ENCODE measurements at regions not wholly inside any gene's neighbourhood (a gene's known extent, or its start where the extent isn't known, plus 50 kb on each side); places are given as distances from the start of the nearest gene placed in this dataset.

DNA sequence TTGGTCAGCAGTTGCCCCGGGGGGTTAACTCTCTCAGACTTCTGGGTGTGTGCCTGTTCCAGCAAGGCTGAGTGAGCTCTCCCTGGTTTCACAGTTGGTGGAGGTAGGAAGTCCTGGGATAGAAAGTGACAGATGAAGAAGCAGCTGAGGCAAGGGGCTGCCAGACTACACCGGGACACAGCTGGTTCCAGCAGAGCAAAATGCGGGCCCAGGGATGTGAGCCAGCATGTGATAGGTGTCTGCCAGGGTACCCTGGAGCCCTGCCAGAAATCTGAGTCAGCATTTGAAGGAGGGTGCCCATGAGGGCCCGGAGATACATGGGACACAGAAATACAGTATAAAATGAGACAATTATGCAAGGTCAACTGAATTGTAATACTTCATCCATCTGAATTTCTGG lies 79.3 kb upstream of the LGALSL start:
- H3K9me3 ChIP-seq, result no peaks in the 10 kb centered on the region
- no peaks in the 10 kb centered on the region for H3K36me3 ChIP-seq
- no peaks in the 10 kb centered on the region for H3K4me1 ChIP-seq
- H3K4me3 ChIP-seq, result no peak overlapping the region
- ATAC-seq, result no peak
- TF ChIP-seq EP300 (IDR thresholded peaks at IDR 0.05), result no peak
- no peak for TF ChIP-seq POLR2A (IDR thresholded peaks at IDR 0.05)
- no peak overlapping the region for H3K27ac ChIP-seq
- WGBS, 2 donors (ENCODE audit: low coverage in 1 of 2), result 23 to 40% methylated on average over 2 of the region's 4 CpGs
- H3K27me3 ChIP-seq, result peaks cover 21% of the 10 kb centered on the region

DNA sequence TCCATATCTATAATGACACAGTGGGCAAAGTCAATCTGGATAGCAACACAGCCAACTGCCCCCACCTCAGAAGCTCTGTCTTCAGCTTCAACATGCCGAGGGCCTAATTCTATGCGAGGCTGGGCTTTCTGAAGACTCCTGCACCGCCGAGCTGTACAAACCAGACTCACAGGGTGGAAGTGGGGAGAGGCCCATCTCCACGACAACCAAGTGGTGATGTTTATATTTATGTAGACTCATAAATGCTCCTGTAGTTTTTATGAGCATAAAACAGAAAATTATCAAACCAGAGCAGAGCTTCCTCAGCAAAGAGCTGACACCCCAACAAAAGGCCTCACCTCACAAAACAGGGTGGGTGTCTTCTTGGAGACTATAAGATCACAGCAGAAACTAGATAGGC lies 77.0 kb upstream of the LGALSL start:
- Histone ChIP-seq H3K27ac (no peak overlapping the region), H3K9me3 (no peaks in the 10 kb centered on the region), H3K27me3 (peaks cover 33% of the 10 kb centered on the region), H3K4me1 (no peaks in the 10 kb centered on the region), H3K36me3 (no peaks in the 10 kb centered on the region), H3K4me3 (no peak overlapping the region)
- ATAC-seq, result no peak
- TF ChIP-seq EP300 (IDR thresholded peaks at IDR 0.05) (no peak), POLR2AphosphoS5 (IDR thresholded peaks at IDR 0.05) (no peak)
- 37 to 63% methylated on average over 2 to 4 of the region's 5 CpGs for WGBS, 2 donors (ENCODE audit: low coverage in 1 of 2)

DNA sequence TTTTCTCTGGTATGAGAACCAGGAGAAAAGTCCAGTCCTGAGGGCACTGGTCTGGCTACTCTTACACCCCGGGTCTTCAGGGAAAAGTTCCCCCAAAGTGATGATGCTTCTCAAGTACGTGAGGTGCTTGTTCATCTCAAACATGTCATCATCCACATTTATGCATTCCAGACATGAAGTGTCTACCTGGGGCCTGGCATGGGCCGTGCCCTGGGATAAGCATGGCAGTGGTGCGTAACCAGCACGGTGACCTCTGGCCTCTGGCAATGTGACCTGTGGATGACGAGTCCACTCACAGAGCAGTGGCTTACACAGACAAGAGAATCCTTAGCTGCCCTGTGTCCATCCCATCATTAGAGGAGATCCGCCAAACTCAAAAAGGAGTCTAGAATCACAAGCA lies 74.8 kb upstream of the LGALSL start:
- no peak for ATAC-seq
- Histone ChIP-seq H3K4me3 (no peak overlapping the region), H3K36me3 (no peaks in the 10 kb centered on the region), H3K4me1 (no peaks in the 10 kb centered on the region), H3K9me3 (no peaks in the 10 kb centered on the region), H3K27ac (no peak overlapping the region), H3K27me3 (peaks cover 33% of the 10 kb centered on the region)
- TF ChIP-seq POLR2AphosphoS5 (IDR thresholded peaks at IDR 0.05) (no peak), POLR2A (IDR thresholded peaks at IDR 0.05) (no peak), EP300 (IDR thresholded peaks at IDR 0.05) (no peak)
- TF ChIP-seq, protein P1, sequence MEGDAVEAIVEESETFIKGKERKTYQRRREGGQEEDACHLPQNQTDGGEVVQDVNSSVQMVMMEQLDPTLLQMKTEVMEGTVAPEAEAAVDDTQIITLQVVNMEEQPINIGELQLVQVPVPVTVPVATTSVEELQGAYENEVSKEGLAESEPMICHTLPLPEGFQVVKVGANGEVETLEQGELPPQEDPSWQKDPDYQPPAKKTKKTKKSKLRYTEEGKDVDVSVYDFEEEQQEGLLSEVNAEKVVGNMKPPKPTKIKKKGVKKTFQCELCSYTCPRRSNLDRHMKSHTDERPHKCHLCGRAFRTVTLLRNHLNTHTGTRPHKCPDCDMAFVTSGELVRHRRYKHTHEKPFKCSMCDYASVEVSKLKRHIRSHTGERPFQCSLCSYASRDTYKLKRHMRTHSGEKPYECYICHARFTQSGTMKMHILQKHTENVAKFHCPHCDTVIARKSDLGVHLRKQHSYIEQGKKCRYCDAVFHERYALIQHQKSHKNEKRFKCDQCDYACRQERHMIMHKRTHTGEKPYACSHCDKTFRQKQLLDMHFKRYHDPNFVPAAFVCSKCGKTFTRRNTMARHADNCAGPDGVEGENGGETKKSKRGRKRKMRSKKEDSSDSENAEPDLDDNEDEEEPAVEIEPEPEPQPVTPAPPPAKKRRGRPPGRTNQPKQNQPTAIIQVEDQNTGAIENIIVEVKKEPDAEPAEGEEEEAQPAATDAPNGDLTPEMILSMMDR (IDR thresholded peaks at IDR 0.05), result no peak
- WGBS, 2 donors (ENCODE audit: low coverage in 1 of 2), result 67% methylated on average over 3 of the region's 7 CpGs; no CpG with 5 or more reads in 1 of the 2 donors

DNA sequence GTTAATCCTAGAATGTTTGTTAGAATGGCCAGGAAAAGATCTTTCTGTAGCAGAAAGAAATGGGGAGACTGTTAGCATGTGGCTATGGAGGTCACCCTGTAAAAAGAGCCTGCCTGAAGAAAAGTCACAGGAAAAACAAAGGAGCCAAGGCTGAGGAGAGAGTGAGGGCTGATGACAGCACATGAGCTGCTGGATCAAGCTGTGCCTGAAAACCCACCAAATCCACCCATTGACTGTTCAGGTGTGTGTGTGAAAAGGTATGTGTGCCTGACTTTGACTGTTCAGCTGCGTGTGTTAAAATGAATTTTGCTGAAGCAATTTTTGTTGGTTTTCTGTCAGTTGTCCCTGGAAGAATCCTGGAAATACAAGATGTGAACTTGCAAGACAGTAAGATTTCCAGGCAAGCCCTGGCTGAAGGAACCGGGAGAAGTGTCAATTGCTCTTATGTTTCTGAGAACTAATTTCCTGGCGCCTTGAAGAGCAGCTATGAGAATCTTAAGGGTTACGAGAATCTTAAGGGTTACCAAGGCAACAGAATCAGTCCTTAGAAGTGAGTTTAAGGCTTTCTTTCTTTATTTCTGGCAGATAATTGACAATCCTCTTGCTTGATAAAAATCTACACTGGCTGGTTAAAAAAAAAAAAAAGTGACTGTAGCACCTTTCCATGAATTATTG lies 73.0 kb upstream of the LGALSL start:
- no peaks in the 10 kb centered on the region for H3K9me3 ChIP-seq
- no peak for ATAC-seq
- no peaks in the 10 kb centered on the region for H3K4me1 ChIP-seq
- no peak overlapping the region for H3K27ac ChIP-seq
- H3K4me3 ChIP-seq, result no peak overlapping the region
- WGBS, 2 donors (ENCODE audit: low coverage in 1 of 2), result 75 to 88% methylated on average over 4 of the region's 4 CpGs
- TF ChIP-seq, protein P1 (IDR thresholded peaks at IDR 0.05), result no peak
- no peak for TF ChIP-seq POLR2A (IDR thresholded peaks at IDR 0.05)
- no peak for TF ChIP-seq POLR2AphosphoS5 (IDR thresholded peaks at IDR 0.05)
- TF ChIP-seq EP300 (IDR thresholded peaks at IDR 0.05), result no peak
- H3K27me3 ChIP-seq, result peaks cover 33% of the 10 kb centered on the region
- H3K36me3 ChIP-seq, result no peaks in the 10 kb centered on the region

DNA sequence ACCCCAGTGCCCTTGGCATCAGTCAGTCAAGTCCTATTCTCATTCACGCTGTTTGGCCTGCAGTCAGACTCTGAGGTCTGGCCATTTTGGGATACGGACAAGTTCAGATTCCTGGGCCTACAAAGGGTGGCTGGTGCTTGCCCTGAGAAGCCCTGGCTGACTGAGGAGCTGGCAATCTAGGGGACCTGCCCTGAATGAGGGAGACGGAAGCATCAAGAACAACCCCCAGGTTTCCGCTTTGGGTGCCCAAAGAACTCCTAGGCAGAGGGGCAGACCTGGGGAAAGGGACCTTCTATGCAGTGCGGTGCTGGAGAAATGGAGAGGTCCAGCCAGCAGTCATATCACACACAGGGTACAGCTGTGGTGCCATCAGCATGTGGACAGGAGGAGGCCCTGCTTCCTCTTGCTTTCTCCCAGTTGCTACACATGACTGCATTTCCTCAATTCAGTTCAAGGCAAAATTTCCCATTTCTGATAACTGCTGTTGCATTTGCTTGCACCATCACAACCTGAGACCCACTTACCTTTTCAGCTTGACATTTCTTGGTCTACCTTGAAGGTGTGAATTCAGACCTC lies 70.9 kb upstream of the LGALSL start:
- peaks cover 28% of the 10 kb centered on the region for H3K27me3 ChIP-seq
- no peak overlapping the region for H3K27ac ChIP-seq
- no peak for TF ChIP-seq POLR2AphosphoS5 (IDR thresholded peaks at IDR 0.05)
- no peak for TF ChIP-seq EP300 (IDR thresholded peaks at IDR 0.05)
- no peak for TF ChIP-seq POLR2A (IDR thresholded peaks at IDR 0.05)
- TF ChIP-seq, protein P1 (IDR thresholded peaks at IDR 0.05), result no peak
- no peaks in the 10 kb centered on the region for H3K36me3 ChIP-seq
- H3K4me1 ChIP-seq, result no peaks in the 10 kb centered on the region
- no peak overlapping the region for H3K4me3 ChIP-seq
- 93 to 95% methylated on average over 3 to 5 of the region's 5 CpGs for WGBS, 2 donors (ENCODE audit: low coverage in 1 of 2)
- no peaks in the 10 kb centered on the region for H3K9me3 ChIP-seq
- ATAC-seq, result no peak

DNA sequence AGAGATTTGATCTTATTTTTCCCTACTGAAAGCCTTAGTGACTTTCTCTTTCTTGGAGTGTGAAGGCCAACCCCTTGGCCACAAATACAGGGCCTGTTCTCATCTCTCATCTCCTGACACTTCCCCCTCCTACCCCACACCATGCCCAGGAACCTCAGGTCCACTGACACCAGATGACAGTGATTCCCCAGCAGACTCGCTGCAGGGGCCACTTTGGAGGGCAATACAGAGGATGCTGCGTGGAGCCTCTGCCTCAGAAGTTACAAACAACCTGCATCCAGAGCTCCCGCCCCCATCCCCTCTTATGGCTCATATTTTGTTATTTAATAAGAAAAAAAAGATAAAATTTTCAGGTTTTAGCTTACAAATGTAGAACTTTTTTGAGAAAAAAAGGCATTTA lies 70.1 kb upstream of the LGALSL start:
- TF ChIP-seq POLR2A (IDR thresholded peaks at IDR 0.05), result no peak
- TF ChIP-seq, protein P1 (IDR thresholded peaks at IDR 0.05), result no peak
- no peak for TF ChIP-seq EP300 (IDR thresholded peaks at IDR 0.05)
- no peak for TF ChIP-seq POLR2AphosphoS5 (IDR thresholded peaks at IDR 0.05)
- no peaks in the 10 kb centered on the region for H3K9me3 ChIP-seq
- ATAC-seq, result no peak
- H3K4me1 ChIP-seq, result no peaks in the 10 kb centered on the region
- H3K36me3 ChIP-seq, result no peaks in the 10 kb centered on the region
- WGBS, 2 donors (ENCODE audit: low coverage in 1 of 2), result 78 to 93% methylated on average over 2 to 3 of the region's 3 CpGs
- peaks cover 20% of the 10 kb centered on the region for H3K27me3 ChIP-seq
- H3K4me3 ChIP-seq, result no peak overlapping the region
- H3K27ac ChIP-seq, result no peak overlapping the region

Measured in gastroesophageal sphincter (tissue), 4 donors.